GM19397 (cell line): ENCODE measurements at regions not wholly inside any gene's neighbourhood (a gene's known extent, or its start where the extent isn't known, plus 50 kb on each side); places are given as distances from the start of the nearest gene placed in this dataset.
A peak's percentile ranks its signal among the peaks of the same experiment; 100 is the strongest.
"Not testable (repeated sequence)": the region's sequence is repeated elsewhere in the genome, so short reads cannot be mapped to it uniquely, and the experiment has no call there.

Experiments used
- ATAC-seq: cut with Tn5 transposase; IDR thresholded peaks from one replicate; pipeline ENCODE4 v1.9.1; 2021; ENCODE audit warnings: mild to moderate bottlenecking, moderate library complexity; ENCODE audit not compliant: unreplicated experiment

DNA sequence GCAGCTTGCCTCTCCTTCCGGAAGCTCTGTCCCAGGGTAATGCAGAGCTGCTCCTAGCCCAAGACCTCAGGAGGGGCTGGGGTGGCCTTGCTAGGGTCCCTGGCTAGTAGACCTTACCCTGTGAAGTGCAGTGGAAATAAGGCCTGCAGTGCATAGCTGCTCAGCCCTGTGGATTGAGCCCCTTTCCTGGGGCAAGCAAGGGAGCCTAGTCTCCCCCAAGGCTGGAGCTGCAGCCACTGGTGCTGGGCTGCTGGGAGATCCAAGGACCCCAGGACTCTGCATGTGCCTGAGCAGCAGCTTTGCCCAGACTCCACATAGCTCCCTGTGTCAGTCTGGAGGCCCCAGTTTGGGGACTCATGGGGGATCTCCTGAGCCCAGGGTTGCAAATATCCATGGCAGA, 57.9 kb downstream of the FANCF start:
- no peak for ATAC-seq

DNA sequence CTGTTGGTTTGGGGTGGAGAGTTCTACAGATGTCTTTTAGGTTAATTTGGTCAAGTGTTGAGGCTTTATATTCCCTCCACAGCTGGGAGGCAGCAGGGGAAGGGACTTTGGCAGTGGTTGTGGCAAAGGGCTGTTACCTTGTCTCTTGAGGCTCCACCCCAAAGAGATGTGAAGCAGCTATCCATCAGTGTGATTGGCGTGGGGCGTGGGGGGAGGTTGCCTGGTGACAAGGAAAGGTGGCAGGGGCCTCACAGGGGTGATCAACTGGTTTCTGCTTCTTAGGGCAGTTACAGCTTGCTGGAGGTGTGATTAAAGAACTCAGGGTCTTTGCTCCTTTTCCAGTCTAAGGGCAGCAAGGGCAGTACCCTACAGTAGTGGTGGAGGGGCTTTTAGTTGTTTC, 59.3 kb downstream of the FANCF start:
- ATAC-seq = no peak

- no peak for ATAC-seq
Observed at GRCh38 chr11:22561283-22561682, 64.3 kb downstream of the FANCF start.

DNA sequence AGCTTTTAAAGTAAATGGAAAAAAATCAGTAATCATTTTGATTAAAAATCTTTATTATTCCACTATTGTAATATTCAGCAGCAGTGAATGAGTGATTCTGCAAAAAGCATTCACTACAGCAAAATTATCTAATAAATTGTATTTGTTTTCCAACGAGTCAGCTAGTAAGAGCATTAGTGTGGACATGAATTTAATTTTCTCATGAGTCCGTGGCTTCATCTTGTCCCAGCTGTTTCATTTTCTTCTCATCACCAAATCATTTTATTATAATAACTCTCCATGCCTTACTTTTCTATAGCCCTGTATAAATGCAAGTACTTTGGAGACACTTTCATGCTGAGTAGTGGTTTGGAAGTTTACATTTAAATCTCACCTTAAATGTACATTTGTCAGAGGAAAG, 66.2 kb downstream of the FANCF start:
- no peak for ATAC-seq

DNA sequence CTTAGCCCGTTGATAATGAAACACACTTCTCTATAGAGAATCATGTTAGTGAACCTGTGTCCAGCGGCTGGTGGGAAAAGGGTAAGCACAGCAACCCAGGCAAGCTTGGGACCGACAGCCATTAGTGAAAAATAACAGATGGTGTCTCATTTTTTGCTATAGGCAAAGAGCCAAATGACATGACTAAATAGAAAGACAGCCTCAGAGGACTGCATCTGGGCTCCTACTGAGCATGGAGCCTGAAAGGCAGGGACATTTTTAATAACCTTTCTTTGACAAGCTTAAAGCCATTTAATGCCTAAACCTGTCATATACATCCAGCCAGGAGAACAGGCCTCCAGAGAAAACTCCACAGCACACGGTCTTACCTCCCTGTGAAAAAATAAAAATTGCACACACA, 67.0 kb downstream of the FANCF start:
- ATAC-seq = no peak

DNA sequence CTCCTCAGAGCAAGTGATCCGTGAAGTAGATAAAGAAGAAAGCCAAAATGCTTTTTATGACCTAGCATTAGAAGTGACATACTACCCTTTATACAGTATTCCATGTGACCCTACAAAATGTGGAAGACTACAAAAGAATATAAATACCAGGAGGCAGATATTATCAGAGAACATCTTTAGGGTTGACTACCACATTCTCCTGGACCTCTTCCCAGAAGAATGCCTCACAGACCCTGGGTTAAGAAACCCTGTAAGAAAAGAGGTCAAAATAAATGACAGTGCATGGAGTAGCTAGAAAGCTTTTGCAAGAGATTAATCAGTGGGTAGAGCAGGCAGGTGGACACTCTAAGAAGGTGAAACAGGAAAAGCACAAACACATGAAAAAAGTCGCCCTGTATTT, 69.2 kb downstream of the FANCF start:
- no peak for ATAC-seq

GRCh38 chr11:22555881-22556280, 69.7 kb downstream of the FANCF start:
- ATAC-seq = no peak

DNA sequence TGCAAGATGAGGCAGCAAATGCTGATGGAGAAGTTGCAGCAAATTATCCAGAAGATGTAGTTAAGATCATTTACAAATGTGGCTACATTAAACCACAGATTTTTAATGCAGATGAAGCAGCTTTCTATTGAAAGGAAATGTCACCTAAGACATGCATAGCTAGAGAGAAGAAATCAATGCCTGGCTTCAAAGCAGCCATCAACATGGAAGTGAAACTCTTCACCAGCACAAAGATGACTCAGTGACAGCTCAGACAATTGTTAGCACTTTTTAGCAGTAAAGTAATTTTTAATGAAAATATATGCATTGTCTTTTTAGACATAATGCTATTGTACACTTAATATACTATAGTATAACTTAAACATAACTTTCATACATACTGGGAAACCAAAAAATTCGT, 71.4 kb downstream of the FANCF start:
- ATAC-seq = peak; percentile 94

DNA sequence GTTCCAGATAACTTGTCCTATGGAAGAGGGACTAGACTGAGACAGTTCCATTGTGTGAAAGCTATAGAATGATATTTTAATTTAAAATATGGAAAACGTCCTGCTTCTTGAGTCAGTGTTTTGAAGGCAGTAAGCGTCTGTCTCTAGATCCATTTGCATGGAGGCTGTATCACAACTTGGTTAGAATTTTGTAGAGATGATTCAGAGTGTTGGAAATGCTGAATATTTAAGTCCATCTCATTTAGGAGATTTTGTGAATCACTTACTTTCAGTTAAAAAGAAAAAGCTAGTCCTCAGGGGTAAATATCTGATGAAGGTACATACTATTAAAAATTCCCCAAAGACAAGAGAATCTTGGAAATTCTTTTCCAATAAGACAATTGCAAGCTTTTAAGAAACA, 72.7 kb downstream of the FANCF start:
- ATAC-seq = no peak

- no peak for ATAC-seq
Observed at GRCh38 chr11:22546746-22547145, 78.9 kb downstream of the FANCF start.

GRCh38 chr11:22543261-22543660, 82.4 kb downstream of the FANCF start:
- ATAC-seq = no peak

- no peak for ATAC-seq
Observed at GRCh38 chr11:22539821-22540256, 85.8 kb downstream of the FANCF start.

DNA sequence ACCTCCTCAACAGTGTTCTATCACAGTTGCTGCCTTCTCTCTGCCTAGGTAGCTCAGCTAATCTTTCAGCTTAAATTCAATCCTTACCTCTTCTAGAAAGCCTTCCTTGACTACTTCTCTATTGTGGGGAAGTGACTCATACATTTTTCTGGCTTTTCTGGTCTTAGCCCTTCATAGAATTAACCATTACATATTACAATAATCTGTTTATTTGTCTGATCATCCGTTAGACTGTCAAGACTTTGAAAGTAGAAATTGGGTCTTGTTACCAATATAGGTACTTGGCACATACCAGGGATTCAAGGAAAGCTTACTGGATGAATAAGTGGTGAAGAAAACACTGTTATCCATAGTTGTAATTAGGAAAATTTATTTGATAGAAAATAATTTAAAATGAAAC, 89.6 kb downstream of the FANCF start:
- ATAC-seq = no peak

- ATAC-seq = not testable (repeated sequence)
Observed at GRCh38 chr11:22528612-22529429, 96.8 kb downstream of the FANCF start.

- ATAC-seq = no peak
Observed at GRCh38 chr11:22522225-22522624, 103.4 kb downstream of the FANCF start.

DNA sequence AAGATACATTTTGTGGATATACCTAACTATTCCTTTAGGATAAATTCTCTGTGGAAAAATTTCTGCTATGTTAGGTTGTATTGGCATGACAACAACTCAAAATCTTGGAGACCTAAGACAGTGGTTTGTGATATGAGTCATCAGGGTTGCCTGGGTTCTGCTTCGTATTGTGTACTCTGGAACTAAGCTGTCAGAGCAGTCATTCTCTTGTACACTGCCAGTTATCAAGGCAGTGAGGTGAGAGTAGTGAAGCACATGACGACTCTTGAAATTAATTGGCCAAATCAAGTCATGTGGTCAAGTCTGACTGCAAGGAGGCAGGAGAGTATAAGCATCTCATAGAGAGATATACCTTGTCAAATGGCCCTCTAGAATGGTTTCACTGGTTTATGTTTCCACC, 104.4 kb downstream of the FANCF start:
- ATAC-seq = no peak

GRCh38 chr11:22520521-22520920, 105.1 kb downstream of the FANCF start:
- ATAC-seq = no peak

- not testable (repeated sequence) for ATAC-seq
Observed at GRCh38 chr11:22518344-22518743, 107.3 kb downstream of the FANCF start.

GRCh38 chr11:22516111-22516510, 109.5 kb downstream of the FANCF start:
- ATAC-seq = no peak

DNA sequence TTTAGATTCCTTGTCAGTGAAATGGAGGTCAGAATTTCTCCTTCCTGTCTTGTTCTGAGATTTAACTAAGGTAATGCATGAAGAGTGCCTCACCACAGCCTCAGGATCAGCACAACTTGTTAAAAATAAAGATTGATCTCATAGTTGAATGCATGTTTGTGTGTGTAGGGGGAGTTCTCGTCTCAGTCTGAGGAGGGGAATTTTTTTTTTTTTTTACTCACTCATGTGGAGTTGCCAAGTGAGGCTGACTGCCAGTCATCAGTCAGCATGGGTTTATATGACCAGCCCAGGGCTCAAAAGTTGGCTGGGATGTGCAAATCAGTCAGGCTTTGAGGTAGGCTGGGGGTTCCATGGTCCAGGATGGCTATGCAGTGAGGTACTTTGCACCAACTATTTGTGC, 113.2 kb downstream of the FANCF start:
- no peak for ATAC-seq

DNA sequence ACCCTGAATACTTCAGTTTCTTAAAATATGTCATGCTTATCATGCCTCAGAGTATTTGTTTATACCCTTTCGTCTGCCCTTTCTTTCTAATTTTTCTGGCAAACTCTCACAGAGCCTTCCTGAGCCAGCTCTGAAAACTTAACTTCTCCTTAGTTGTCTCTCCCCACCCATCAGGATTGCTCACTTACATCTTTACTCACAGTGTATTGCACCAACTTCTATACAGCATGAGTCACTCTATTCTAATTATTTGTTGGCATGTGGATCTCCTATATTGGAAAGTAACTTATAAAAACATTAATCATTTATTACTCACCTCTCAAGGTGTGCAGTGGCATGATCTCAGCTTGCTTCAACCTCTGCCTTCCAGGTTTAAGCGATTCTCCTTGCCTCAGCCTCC, 114.9 kb downstream of the FANCF start:
- no peak for ATAC-seq

GRCh38 chr11:22510010-22510409, 115.6 kb downstream of the FANCF start:
- ATAC-seq = no peak

- ATAC-seq = no peak
Observed at GRCh38 chr11:22508665-22509064, 117.0 kb downstream of the FANCF start.
